Natural killer cell (primary cell): ENCODE measurements at regions not wholly inside any gene's neighbourhood (a gene's known extent, or its start where the extent isn't known, plus 50 kb on each side); places are given as distances from the start of the nearest gene placed in this dataset.

Experiments used
- ATAC-seq, 3 donors: fragments of 150-1000 bp in 2 of 3; fragments of 200-7000 bp in 1 of 3; cut with Tn5 transposase; 1 replicate in 1 of 3; 2 replicates in 2 of 3; pipeline ENCODE4 v1.10.0; 2021; ENCODE audit warnings: mild to moderate bottlenecking in 2 of 3, moderate library complexity in 2 of 3
- DNase-seq, 2 donors: peaks; one replicate each; pipeline versions ENCODE4 v3.0.0 to v3.0.0-alpha.2; 2013 to 2021; ENCODE audit warnings: mixed read lengths in 1 of 2
- H3K27ac ChIP-seq: one replicate; pipeline ENCODE4 v1.5.1; 2013; ENCODE audit warnings: mild to moderate bottlenecking, low read length
- H3K27me3 ChIP-seq: one replicate; pipeline ENCODE4 v1.6.1; 2013; ENCODE audit warnings: low read length; ENCODE audit not compliant: control insufficient read depth, insufficient read depth
- H3K36me3 ChIP-seq: one replicate; pipeline ENCODE4 v1.6.1; 2013; ENCODE audit warnings: low read length; ENCODE audit not compliant: control insufficient read depth, insufficient read depth
- H3K4me1 ChIP-seq: one replicate; pipeline ENCODE4 v1.6.1; 2013; ENCODE audit warnings: low read length; ENCODE audit not compliant: control insufficient read depth, insufficient read depth
- H3K4me3 ChIP-seq: one replicate; pipeline ENCODE4 v1.5.1; 2013; ENCODE audit warnings: low read length
- H3K9me3 ChIP-seq: one replicate; pipeline ENCODE4 v1.6.1; 2013; ENCODE audit warnings: low read length; ENCODE audit not compliant: control insufficient read depth, insufficient read depth
- H3K27ac Mint-ChIP-seq, 2 donors: one replicate each; pipeline ENCODE4 v1.8.0; 2022; ENCODE audit warnings: mild to moderate bottlenecking in 2 of 2, mixed read lengths in 2 of 2, moderate library complexity in 1 of 2
- H3K27me3 Mint-ChIP-seq, 2 donors: one replicate each; pipeline ENCODE4 v1.8.0; 2022; ENCODE audit warnings: low read depth in 2 of 2, mixed read lengths in 2 of 2
- H3K36me3 Mint-ChIP-seq: one replicate; pipeline ENCODE4 v1.8.0; 2022; ENCODE audit warnings: mixed read lengths
- H3K4me1 Mint-ChIP-seq, 2 donors: one replicate each; pipeline ENCODE4 v1.8.0; 2022; ENCODE audit warnings: mixed read lengths in 2 of 2
- H3K4me3 Mint-ChIP-seq: one replicate; pipeline ENCODE4 v1.8.0; 2022; ENCODE audit warnings: mild to moderate bottlenecking, moderate library complexity, mixed read lengths
- H3K9me3 Mint-ChIP-seq, 2 donors: one replicate each; pipeline ENCODE4 v1.8.0; 2022; ENCODE audit warnings: mixed read lengths in 2 of 2
- CTCF ChIP-seq: fragments of 200-600 bp; IDR thresholded peaks from one replicate; pipeline ENCODE4 v1.8.0; 2022; ENCODE audit warnings: antibody characterized with exemption
- whole genome bisulfite sequencing: methylation state at CpG from one replicate; pipeline ENCODE4 v1.1.7; 2013; ENCODE audit warnings: missing lambda C conversion rate; ENCODE audit not compliant: insufficient coverage; 5-methylcytosine and 5-hydroxymethylcytosine counted together
- intact Hi-C: fragments of 100-400 bp; cut with micrococcal nuclease; formaldehyde crosslinking; loops from one replicate; pipeline ENCODE4 v1.14.2; 2022

- Mint-ChIP-seq H3K4me3 (no peak overlapping the region), H3K9me3 (no peaks in the 10 kb centered on the region), H3K27me3 (peaks cover 6 to 8% of the 10 kb centered on the region in 2 donors), H3K27ac (no peak overlapping the region), H3K36me3 (no peaks in the 10 kb centered on the region), H3K4me1 (no peaks in the 10 kb centered on the region)
- ATAC-seq (no peak), DNase-seq (no peak)
- Histone ChIP-seq H3K27ac (no peak overlapping the region), H3K27me3 (no peaks in the 10 kb centered on the region), H3K4me1 (no peaks in the 10 kb centered on the region), H3K9me3 (no peaks in the 10 kb centered on the region), H3K36me3 (no peaks in the 10 kb centered on the region), H3K4me3 (no peak overlapping the region)
- intact Hi-C loops: no loop called here
- WGBS: 38% methylated on average over 2 of the region's 2 CpGs
- no peak for TF ChIP-seq CTCF
These were observed 278.0 kb upstream of the MGAT5 start for GRCh38 chr2:133975676-133976428.

GRCh38 chr2:133976659-133977058 is 277.2 kb upstream of the MGAT5 start:
- ATAC-seq: no peak
- H3K4me1 ChIP-seq: no peaks in the 10 kb centered on the region
- Mint-ChIP-seq H3K9me3 (no peaks in the 10 kb centered on the region), H3K36me3 (no peaks in the 10 kb centered on the region), H3K4me1 (no peaks in the 10 kb centered on the region), H3K27ac (no peak overlapping the region), H3K4me3 (no peak overlapping the region), H3K27me3 (peaks cover 6% of the 10 kb centered on the region in 2 donors)
- H3K36me3 ChIP-seq: no peaks in the 10 kb centered on the region
- no peak overlapping the region for H3K4me3 ChIP-seq
- intact Hi-C loops: no loop called here
- no peak for DNase-seq
- H3K9me3 ChIP-seq: no peaks in the 10 kb centered on the region
- H3K27ac ChIP-seq: no peak overlapping the region
- no peak for TF ChIP-seq CTCF
- no peaks in the 10 kb centered on the region for H3K27me3 ChIP-seq

- no peak for DNase-seq
- Mint-ChIP-seq H3K36me3 (no peaks in the 10 kb centered on the region), H3K27ac (no peak overlapping the region), H3K27me3 (peaks cover 0 to 6% of the 10 kb centered on the region in 2 donors), H3K9me3 (no peaks in the 10 kb centered on the region), H3K4me1 (no peaks in the 10 kb centered on the region), H3K4me3 (no peak overlapping the region)
- H3K27me3 ChIP-seq: no peaks in the 10 kb centered on the region
- no peaks in the 10 kb centered on the region for H3K9me3 ChIP-seq
- no peak overlapping the region for H3K4me3 ChIP-seq
- no peak overlapping the region for H3K27ac ChIP-seq
- intact Hi-C loops: no loop called here
- TF ChIP-seq CTCF: no peak
- H3K4me1 ChIP-seq: no peaks in the 10 kb centered on the region
- WGBS: 75% methylated on average over 3 of the region's 4 CpGs
- ATAC-seq: no peak
- no peaks in the 10 kb centered on the region for H3K36me3 ChIP-seq
These were observed 276.5 kb upstream of the MGAT5 start for GRCh38 chr2:133977405-133977804.

GRCh38 chr2:133982256-133982655 is 271.6 kb upstream of the MGAT5 start:
- ATAC-seq (no peak), DNase-seq (no peak)
- intact Hi-C loops: no loop called here
- peaks cover 2 to 9% of the 10 kb centered on the region in 2 donors for H3K27me3 Mint-ChIP-seq
- H3K9me3 Mint-ChIP-seq: no peaks in the 10 kb centered on the region
- no peak overlapping the region for H3K27ac Mint-ChIP-seq
- Histone ChIP-seq H3K27me3 (no peaks in the 10 kb centered on the region), H3K9me3 (no peaks in the 10 kb centered on the region), H3K4me3 (no peak overlapping the region), H3K27ac (no peak overlapping the region), H3K4me1 (no peaks in the 10 kb centered on the region), H3K36me3 (no peaks in the 10 kb centered on the region)
- no peaks in the 10 kb centered on the region for H3K36me3 Mint-ChIP-seq
- 82% methylated on average over 6 of the region's 6 CpGs for WGBS
- TF ChIP-seq CTCF: no peak
- H3K4me1 Mint-ChIP-seq: no peaks in the 10 kb centered on the region
- no peak overlapping the region for H3K4me3 Mint-ChIP-seq
